B cell (primary cell): ENCODE measurements at regions not wholly inside any gene's neighbourhood (a gene's known extent, or its start where the extent isn't known, plus 50 kb on each side); places are given as distances from the start of the nearest gene placed in this dataset.

Source experiments
- EZH2 ChIP-seq: IDR thresholded peaks from 2 replicates; pipeline ENCODE4 v1.6.1; 2012; ENCODE audit warnings: borderline replicate concordance, low read depth, mild to moderate bottlenecking, moderate library complexity, low read length; ENCODE audit not compliant: insufficient read depth, poor library complexity, severe bottlenecking
- TF ChIP-seq, protein P1 (sequence below): fragments of 200-600 bp; IDR thresholded peaks from one replicate; pipeline ENCODE4 v1.8.0; 2022; ENCODE audit warnings: antibody characterized with exemption, mild to moderate bottlenecking

DNA sequence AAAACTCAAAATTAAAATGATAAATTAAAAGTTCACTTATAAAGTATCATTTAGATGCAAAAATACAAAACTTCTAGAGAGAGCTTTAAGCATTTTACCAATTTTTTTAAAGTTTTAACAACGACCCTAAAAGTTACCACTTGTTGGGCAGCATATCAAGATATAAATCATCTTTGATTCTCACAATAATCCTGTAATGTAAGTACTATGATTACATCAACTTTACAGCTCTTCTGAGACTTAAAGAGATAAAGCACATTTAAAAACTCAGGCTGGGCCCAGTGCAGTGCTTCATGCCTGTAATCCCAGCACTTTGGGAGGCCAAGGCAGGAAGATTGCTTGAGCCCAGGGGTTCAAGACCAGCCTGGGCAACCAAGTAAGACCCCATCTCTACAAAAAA lies 202.7 kb upstream of the GPC6 start:
- TF ChIP-seq, protein P1, sequence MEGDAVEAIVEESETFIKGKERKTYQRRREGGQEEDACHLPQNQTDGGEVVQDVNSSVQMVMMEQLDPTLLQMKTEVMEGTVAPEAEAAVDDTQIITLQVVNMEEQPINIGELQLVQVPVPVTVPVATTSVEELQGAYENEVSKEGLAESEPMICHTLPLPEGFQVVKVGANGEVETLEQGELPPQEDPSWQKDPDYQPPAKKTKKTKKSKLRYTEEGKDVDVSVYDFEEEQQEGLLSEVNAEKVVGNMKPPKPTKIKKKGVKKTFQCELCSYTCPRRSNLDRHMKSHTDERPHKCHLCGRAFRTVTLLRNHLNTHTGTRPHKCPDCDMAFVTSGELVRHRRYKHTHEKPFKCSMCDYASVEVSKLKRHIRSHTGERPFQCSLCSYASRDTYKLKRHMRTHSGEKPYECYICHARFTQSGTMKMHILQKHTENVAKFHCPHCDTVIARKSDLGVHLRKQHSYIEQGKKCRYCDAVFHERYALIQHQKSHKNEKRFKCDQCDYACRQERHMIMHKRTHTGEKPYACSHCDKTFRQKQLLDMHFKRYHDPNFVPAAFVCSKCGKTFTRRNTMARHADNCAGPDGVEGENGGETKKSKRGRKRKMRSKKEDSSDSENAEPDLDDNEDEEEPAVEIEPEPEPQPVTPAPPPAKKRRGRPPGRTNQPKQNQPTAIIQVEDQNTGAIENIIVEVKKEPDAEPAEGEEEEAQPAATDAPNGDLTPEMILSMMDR = no peak
- TF ChIP-seq EZH2 = no peak
